CD14-positive monocyte (primary cell): ENCODE measurements at regions not wholly inside any gene's neighbourhood (a gene's known extent, or its start where the extent isn't known, plus 50 kb on each side); places are given as distances from the start of the nearest gene placed in this dataset.

Experiments
- DNase-seq, 3 donors: peaks; one replicate each; pipeline ENCODE4 v3.0.0-alpha.2; 2011 to 2022
- H2AFZ ChIP-seq: 2 replicates; pipeline ENCODE4 v1.6.0; 2012; ENCODE audit warnings: mild to moderate bottlenecking, low read depth, low read length, inconsistent platforms; ENCODE audit not compliant: insufficient read depth, poor library complexity, severe bottlenecking
- H3K27ac ChIP-seq, 2 donors: 1 replicate in 1 of 2; 2 replicates in 1 of 2; pipeline ENCODE4 v1.5.1; 2012 to 2013; ENCODE audit warnings: low read length in 2 of 2, control low read depth in 1 of 2, inconsistent platforms in 1 of 2, low read depth in 1 of 2, mild to moderate bottlenecking in 1 of 2
- H3K27me3 ChIP-seq, 2 donors: one replicate each; pipeline versions ENCODE4 v1.6.0 to v1.6.1; 2011 to 2013; ENCODE audit warnings: low read length in 2 of 2; ENCODE audit not compliant: control insufficient read depth in 2 of 2, insufficient read depth in 2 of 2
- H3K36me3 ChIP-seq, 2 donors: replicated peaks in 1 of 2; 1 replicate in 1 of 2; 2 replicates in 1 of 2; pipeline versions ENCODE4 v1.5.1 to v1.6.1; 2012 to 2013; ENCODE audit warnings: low read length in 2 of 2, control low read depth in 1 of 2, inconsistent platforms in 1 of 2, mild to moderate bottlenecking in 1 of 2; ENCODE audit not compliant: insufficient read depth in 2 of 2, control insufficient read depth in 1 of 2
- H3K4me1 ChIP-seq, 2 donors: 1 replicate in 1 of 2; 2 replicates in 1 of 2; pipeline versions ENCODE4 v1.5.1 to v1.6.1; 2012 to 2013; ENCODE audit warnings: low read length in 2 of 2, control low read depth in 1 of 2, inconsistent platforms in 1 of 2, mild to moderate bottlenecking in 1 of 2, moderate library complexity in 1 of 2; ENCODE audit not compliant: insufficient read depth in 2 of 2, control insufficient read depth in 1 of 2
- H3K4me2 ChIP-seq: replicated peaks from 2 replicates; pipeline ENCODE3; 2012; ENCODE audit warnings: low read length, moderate library complexity, mild to moderate bottlenecking; ENCODE audit not compliant: poor library complexity, severe bottlenecking; ENCODE audit errors: extremely low read depth
- H3K4me3 ChIP-seq, 3 experiments: fragments of 200-600 bp in 1 of 3; sonication (generic) in 1 of 3; replicated peaks in 1 of 3; 1 replicate in 2 of 3; 2 replicates in 1 of 3; pipeline ENCODE4 v1.5.1; 2011 to 2013; ENCODE audit warnings: low read length in 3 of 3, mild to moderate bottlenecking in 3 of 3, control low read depth in 2 of 3, low read depth in 2 of 3, inconsistent platforms in 1 of 3, moderate library complexity in 1 of 3
- H3K79me2 ChIP-seq: 2 replicates; pipeline ENCODE4 v1.6.0; 2012; ENCODE audit warnings: mild to moderate bottlenecking, control low read depth, inconsistent platforms, low read length, moderate library complexity; ENCODE audit not compliant: insufficient read depth
- H3K9ac ChIP-seq: 2 replicates; pipeline ENCODE4 v1.6.0; 2017; ENCODE audit warnings: low read length, mild to moderate bottlenecking; ENCODE audit not compliant: insufficient read depth, poor library complexity, severe bottlenecking
- H3K9me3 ChIP-seq, 2 donors: replicated peaks in 1 of 2; 1 replicate in 1 of 2; 2 replicates in 1 of 2; pipeline versions ENCODE4 v1.5.1 to v1.6.1; 2012 to 2013; ENCODE audit warnings: low read length in 2 of 2, control low read depth in 1 of 2; ENCODE audit not compliant: control insufficient read depth in 1 of 2, insufficient read depth in 1 of 2
- H4K20me1 ChIP-seq: 2 replicates; pipeline ENCODE4 v1.6.0; 2012; ENCODE audit warnings: mild to moderate bottlenecking, low read length, control low read depth, moderate library complexity; ENCODE audit not compliant: insufficient read depth
- H3K27ac Mint-ChIP-seq, 7 donors: one replicate each; pipeline ENCODE4 v1.8.0; 2020; ENCODE audit warnings: mild to moderate bottlenecking in 7 of 7, mixed read lengths in 7 of 7, moderate library complexity in 6 of 7, inconsistent platforms in 2 of 7
- H3K27me3 Mint-ChIP-seq, 3 donors: one replicate each; pipeline ENCODE4 v1.8.0; 2021 to 2022; ENCODE audit warnings: low read depth in 3 of 3, mild to moderate bottlenecking in 3 of 3, mixed read lengths in 3 of 3, moderate library complexity in 3 of 3, inconsistent platforms in 1 of 3
- H3K36me3 Mint-ChIP-seq, 2 donors: one replicate each; pipeline ENCODE4 v1.8.0; 2020; ENCODE audit warnings: mixed read lengths in 2 of 2, inconsistent platforms in 1 of 2, mild to moderate bottlenecking in 1 of 2
- H3K4me1 Mint-ChIP-seq: one replicate; pipeline ENCODE4 v1.8.0; 2020; ENCODE audit warnings: mild to moderate bottlenecking, mixed read lengths
- H3K4me3 Mint-ChIP-seq, 2 donors: one replicate each; pipeline ENCODE4 v1.8.0; 2020; ENCODE audit warnings: mild to moderate bottlenecking in 2 of 2, mixed read lengths in 2 of 2, moderate library complexity in 1 of 2
- H3K9me3 Mint-ChIP-seq, 7 donors: one replicate each; pipeline ENCODE4 v1.8.0; 2020 to 2022; ENCODE audit warnings: mixed read lengths in 7 of 7, mild to moderate bottlenecking in 6 of 7, moderate library complexity in 6 of 7, inconsistent platforms in 2 of 7
- WGBS: methylation state at CpG from one replicate; pipeline ENCODE4 v1.1.5; 2013; ENCODE audit warnings: missing lambda C conversion rate; ENCODE audit not compliant: insufficient coverage; 5-methylcytosine and 5-hydroxymethylcytosine counted together
- intact Hi-C, 2 donors: fragments of 100-400 bp; cut with micrococcal nuclease; formaldehyde crosslinking; loops; one replicate each; pipeline versions ENCODE4 v1.15.0 to v1.15.1; 2023
- TF ChIP-seq, protein P1 (sequence below): fragments of 200-600 bp; IDR thresholded peaks from one replicate; pipeline ENCODE4 v1.8.0; 2022; ENCODE audit warnings: antibody characterized with exemption, mild to moderate bottlenecking

DNA sequence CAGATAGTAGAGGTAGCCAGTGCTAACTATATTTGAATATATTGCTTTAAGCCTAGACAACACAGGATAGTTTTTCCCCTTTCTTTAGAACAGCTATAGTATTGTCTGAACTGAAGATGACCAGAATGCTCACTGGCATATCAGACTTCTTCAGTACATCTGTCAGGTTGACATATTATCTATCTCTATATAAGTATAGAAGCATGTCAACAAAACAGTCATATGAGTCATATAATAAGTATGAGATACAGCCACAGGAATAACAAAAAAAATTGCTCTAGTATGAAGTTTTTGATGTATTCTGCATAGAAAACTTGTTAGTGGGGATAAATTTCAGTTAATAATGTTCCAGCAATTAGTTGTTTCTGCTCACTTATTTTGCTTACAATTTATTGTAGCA is 767.7 kb downstream of the LRFN5 start:
- no peaks in the 10 kb centered on the region for H3K4me1 Mint-ChIP-seq
- Histone ChIP-seq H3K4me1 (no peaks in the 10 kb centered on the region), H3K36me3 (no peaks in the 10 kb centered on the region), H3K27ac (no peak overlapping the region), H3K4me3 (no peak overlapping the region), H3K9ac (no peak overlapping the region), H3K27me3 (no peaks in the 10 kb centered on the region), H3K9me3 (no peaks in the 10 kb centered on the region), H2AFZ (no peak overlapping the region), H3K79me2 (no peaks in the 10 kb centered on the region), H3K4me2 (no peak overlapping the region), H4K20me1 (no peaks in the 10 kb centered on the region)
- H3K27me3 Mint-ChIP-seq = peaks cover 0 to 3% (median 0%) of the 10 kb centered on the region in 3 donors
- intact Hi-C loops = no loop called here
- H3K9me3 Mint-ChIP-seq = peaks cover 0 to 4% (median 3%) of the 10 kb centered on the region in 7 donors
- no peaks in the 10 kb centered on the region for H3K36me3 Mint-ChIP-seq
- TF ChIP-seq, protein P1, sequence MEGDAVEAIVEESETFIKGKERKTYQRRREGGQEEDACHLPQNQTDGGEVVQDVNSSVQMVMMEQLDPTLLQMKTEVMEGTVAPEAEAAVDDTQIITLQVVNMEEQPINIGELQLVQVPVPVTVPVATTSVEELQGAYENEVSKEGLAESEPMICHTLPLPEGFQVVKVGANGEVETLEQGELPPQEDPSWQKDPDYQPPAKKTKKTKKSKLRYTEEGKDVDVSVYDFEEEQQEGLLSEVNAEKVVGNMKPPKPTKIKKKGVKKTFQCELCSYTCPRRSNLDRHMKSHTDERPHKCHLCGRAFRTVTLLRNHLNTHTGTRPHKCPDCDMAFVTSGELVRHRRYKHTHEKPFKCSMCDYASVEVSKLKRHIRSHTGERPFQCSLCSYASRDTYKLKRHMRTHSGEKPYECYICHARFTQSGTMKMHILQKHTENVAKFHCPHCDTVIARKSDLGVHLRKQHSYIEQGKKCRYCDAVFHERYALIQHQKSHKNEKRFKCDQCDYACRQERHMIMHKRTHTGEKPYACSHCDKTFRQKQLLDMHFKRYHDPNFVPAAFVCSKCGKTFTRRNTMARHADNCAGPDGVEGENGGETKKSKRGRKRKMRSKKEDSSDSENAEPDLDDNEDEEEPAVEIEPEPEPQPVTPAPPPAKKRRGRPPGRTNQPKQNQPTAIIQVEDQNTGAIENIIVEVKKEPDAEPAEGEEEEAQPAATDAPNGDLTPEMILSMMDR = no peak
- H3K4me3 Mint-ChIP-seq = no peak overlapping the region
- no peak overlapping the region for H3K27ac Mint-ChIP-seq
- DNase-seq = no peak

DNA sequence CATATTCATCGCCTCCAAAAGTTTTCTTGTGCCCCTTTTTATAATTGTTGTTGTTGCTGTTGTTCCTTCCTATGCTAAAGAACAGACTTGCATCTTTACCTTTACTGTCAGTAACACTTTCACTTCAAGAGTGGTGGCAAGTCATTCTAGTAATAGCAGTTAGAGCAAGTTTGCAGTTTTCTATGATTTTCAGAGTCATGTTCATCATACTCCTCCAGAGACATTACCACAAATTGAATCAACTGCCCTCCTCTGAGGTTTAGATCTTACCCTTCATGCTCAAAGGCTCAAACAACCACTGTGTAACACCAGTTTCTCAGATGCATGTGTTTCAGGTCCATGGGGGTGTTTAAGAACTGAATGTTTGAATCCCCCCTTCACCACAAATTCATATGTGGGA is 763.4 kb downstream of the LRFN5 start:
- Mint-ChIP-seq H3K4me1 (no peaks in the 10 kb centered on the region), H3K9me3 (peaks cover 0 to 2% (median 0%) of the 10 kb centered on the region in 7 donors), H3K4me3 (no peak overlapping the region), H3K27me3 (peaks cover 0 to 3% (median 0%) of the 10 kb centered on the region in 3 donors), H3K27ac (no peak overlapping the region), H3K36me3 (no peaks in the 10 kb centered on the region)
- H3K27me3 ChIP-seq = no peaks in the 10 kb centered on the region
- H3K9ac ChIP-seq = no peak overlapping the region
- WGBS = no CpG with 5 or more reads among the region's 1 CpG
- H4K20me1 ChIP-seq = no peaks in the 10 kb centered on the region
- H3K4me2 ChIP-seq = no peak overlapping the region
- DNase-seq = no peak
- no peaks in the 10 kb centered on the region for H3K79me2 ChIP-seq
- intact Hi-C loops = no loop called here
- no peaks in the 10 kb centered on the region for H3K9me3 ChIP-seq
- no peak overlapping the region for H3K27ac ChIP-seq
- no peaks in the 10 kb centered on the region for H3K36me3 ChIP-seq
- H3K4me3 ChIP-seq = no peak overlapping the region
- H2AFZ ChIP-seq = no peak overlapping the region
- H3K4me1 ChIP-seq = no peaks in the 10 kb centered on the region
- TF ChIP-seq, protein P1 = no peak
